Loucy (cell line): ENCODE measurements at regions not wholly inside any gene's neighbourhood (a gene's known extent, or its start where the extent isn't known, plus 50 kb on each side); places are given as distances from the start of the nearest gene placed in this dataset.

Experiments
- EZH2phosphoT487 ChIP-seq: fragments of 200-600 bp; IDR thresholded peaks from 2 replicates; pipeline ENCODE4 v1.6.1; 2018; ENCODE audit warnings: antibody characterized with exemption, mild to moderate bottlenecking, moderate library complexity, borderline replicate concordance
- TF ChIP-seq, protein P1 (sequence below): fragments of 200-600 bp; sonication (generic); conservative IDR thresholded peaks from 2 replicates; pipeline ENCODE4 v1.5.1; 2014; ENCODE audit warnings: mild to moderate bottlenecking, antibody characterized with exemption, low read length

DNA sequence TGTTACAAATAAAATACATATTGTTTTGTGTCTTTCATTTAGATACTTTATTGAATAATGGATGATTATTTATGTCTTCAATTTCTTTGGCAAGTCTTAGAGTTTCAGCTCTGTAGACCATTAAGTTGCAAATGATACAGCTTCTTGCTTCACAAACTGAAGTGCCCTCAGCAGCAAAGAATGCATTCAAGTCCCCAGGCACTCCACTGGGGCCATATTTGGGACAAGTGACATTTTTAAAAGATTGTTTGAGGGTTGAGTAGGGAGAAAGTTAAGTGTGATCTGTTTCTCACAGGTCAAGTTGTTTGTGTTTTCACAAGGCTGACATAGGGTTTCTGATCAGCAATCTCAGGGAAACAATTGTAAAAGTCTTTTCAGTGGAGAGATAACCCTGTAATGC lies 400.7 kb downstream of the PLA2G4A start:
- TF ChIP-seq, protein P1, sequence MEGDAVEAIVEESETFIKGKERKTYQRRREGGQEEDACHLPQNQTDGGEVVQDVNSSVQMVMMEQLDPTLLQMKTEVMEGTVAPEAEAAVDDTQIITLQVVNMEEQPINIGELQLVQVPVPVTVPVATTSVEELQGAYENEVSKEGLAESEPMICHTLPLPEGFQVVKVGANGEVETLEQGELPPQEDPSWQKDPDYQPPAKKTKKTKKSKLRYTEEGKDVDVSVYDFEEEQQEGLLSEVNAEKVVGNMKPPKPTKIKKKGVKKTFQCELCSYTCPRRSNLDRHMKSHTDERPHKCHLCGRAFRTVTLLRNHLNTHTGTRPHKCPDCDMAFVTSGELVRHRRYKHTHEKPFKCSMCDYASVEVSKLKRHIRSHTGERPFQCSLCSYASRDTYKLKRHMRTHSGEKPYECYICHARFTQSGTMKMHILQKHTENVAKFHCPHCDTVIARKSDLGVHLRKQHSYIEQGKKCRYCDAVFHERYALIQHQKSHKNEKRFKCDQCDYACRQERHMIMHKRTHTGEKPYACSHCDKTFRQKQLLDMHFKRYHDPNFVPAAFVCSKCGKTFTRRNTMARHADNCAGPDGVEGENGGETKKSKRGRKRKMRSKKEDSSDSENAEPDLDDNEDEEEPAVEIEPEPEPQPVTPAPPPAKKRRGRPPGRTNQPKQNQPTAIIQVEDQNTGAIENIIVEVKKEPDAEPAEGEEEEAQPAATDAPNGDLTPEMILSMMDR: no peak
- TF ChIP-seq EZH2phosphoT487: no peak
